Uterus (tissue), 3 donors: ENCODE measurements at regions not wholly inside any gene's neighbourhood (a gene's known extent, or its start where the extent isn't known, plus 50 kb on each side); places are given as distances from the start of the nearest gene placed in this dataset.

Source experiments
- DNase-seq, 2 donors: peaks; one replicate each; pipeline ENCODE4 v3.0.0-alpha.2; 2019 to 2020
- H3K27ac ChIP-seq, 2 donors: fragments of 200-600 bp; sonication (generic); 1 replicate in 1 of 2; 2 replicates in 1 of 2; pipeline ENCODE4 v1.5.1; 2016 to 2018
- H3K27me3 ChIP-seq, 2 donors: fragments of 200-600 bp; sonication (generic); one replicate each; pipeline ENCODE4 v1.5.1; 2018 to 2019; ENCODE audit warnings: control low read depth in 1 of 2
- H3K36me3 ChIP-seq, 2 donors: fragments of 200-600 bp; sonication (generic); one replicate each; pipeline ENCODE4 v1.5.1; 2019; ENCODE audit warnings: control low read depth in 1 of 2
- H3K4me1 ChIP-seq, 2 donors: fragments of 200-600 bp; sonication (generic); one replicate each; pipeline ENCODE4 v1.5.1; 2018 to 2019; ENCODE audit warnings: control low read depth in 1 of 2
- H3K4me3 ChIP-seq, 2 donors: fragments of 200-600 bp; sonication (generic); 1 replicate in 1 of 2; 2 replicates in 1 of 2; pipeline ENCODE4 v1.5.1; 2018 to 2019; ENCODE audit warnings: mild to moderate bottlenecking in 1 of 2
- H3K9me3 ChIP-seq, 2 donors: fragments of 200-600 bp; sonication (generic); one replicate each; pipeline ENCODE4 v1.5.1; 2019; ENCODE audit warnings: control low read depth in 1 of 2
- POLR2A ChIP-seq, 2 donors: fragments of 450-650 bp; IDR thresholded peaks; one replicate each; pipeline ENCODE4 v1.6.1; 2016; ENCODE audit warnings: antibody characterized with exemption in 2 of 2, mild to moderate bottlenecking in 1 of 2, moderate library complexity in 1 of 2
- intact Hi-C: fragments of 100-400 bp; cut with DNase I; formaldehyde crosslinking; loops from one replicate; pipeline ENCODE4 v1.15.1; 2023; ENCODE audit warnings: low total_unique reads
- TF ChIP-seq, protein P1 (sequence below), 4 experiments: fragments of 200-600 bp in 2 of 4; fragments of 450-650 bp in 2 of 4; sonication (generic) in 2 of 4; IDR thresholded peaks; one replicate each; pipeline ENCODE4 v1.5.1; 2016 to 2019; ENCODE audit warnings: antibody characterized with exemption in 4 of 4, mild to moderate bottlenecking in 2 of 4, moderate library complexity in 1 of 4
- donor health status: DM: yes; HTN: yes; CAD: no.

DNA sequence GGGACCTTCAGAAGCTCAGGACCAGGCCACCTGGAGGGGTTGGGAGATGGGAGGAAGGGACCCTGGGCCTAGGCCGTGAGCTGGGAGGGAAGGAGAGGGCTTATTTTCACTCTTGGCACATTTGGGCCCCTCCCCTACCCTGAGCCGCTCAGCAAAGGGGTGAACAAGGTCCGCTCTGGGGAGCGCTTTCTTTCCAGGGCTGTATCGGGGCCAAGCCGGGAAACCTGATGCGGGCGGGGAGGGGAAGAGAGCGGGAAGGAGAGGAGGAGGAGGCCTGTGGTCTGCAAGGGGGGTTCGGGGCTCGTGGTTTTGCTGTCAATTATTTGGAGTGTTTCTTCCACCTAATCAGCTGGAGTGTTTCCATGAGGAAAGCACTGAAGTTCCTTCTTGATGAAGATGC lies 62.7 kb upstream of the RXRA start:
- DNase-seq: no peak
- H3K9me3 ChIP-seq: no peaks in the 10 kb centered on the region
- H3K27me3 ChIP-seq: no peaks in the 10 kb centered on the region
- H3K4me3 ChIP-seq: no peak overlapping the region
- H3K4me1 ChIP-seq: no peaks in the 10 kb centered on the region
- no peaks in the 10 kb centered on the region for H3K36me3 ChIP-seq
- intact Hi-C loops: no loop called here
- TF ChIP-seq, protein P1, sequence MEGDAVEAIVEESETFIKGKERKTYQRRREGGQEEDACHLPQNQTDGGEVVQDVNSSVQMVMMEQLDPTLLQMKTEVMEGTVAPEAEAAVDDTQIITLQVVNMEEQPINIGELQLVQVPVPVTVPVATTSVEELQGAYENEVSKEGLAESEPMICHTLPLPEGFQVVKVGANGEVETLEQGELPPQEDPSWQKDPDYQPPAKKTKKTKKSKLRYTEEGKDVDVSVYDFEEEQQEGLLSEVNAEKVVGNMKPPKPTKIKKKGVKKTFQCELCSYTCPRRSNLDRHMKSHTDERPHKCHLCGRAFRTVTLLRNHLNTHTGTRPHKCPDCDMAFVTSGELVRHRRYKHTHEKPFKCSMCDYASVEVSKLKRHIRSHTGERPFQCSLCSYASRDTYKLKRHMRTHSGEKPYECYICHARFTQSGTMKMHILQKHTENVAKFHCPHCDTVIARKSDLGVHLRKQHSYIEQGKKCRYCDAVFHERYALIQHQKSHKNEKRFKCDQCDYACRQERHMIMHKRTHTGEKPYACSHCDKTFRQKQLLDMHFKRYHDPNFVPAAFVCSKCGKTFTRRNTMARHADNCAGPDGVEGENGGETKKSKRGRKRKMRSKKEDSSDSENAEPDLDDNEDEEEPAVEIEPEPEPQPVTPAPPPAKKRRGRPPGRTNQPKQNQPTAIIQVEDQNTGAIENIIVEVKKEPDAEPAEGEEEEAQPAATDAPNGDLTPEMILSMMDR (IDR thresholded peaks at IDR 0.05): no peak
- no peak overlapping the region for H3K27ac ChIP-seq

DNA sequence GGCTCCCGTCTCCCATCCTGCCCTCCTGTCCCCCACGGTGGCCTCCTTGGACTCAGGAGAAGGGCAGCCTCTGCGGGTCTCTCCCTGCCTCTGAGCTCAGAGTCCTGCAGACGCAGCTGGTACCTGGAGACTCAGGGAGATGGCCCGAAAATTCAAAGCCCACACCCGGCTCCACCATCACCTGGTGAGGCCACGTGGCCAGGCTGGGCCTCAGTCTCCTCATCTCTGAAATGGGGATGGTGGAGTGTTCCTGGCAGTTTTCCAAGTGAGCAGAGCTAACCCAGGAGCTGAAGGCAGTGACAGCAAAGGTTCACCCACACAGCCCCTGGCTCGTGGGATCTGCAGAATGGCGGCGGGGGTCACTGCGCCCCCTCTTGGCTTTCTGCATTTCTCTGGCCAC lies 62.1 kb upstream of the RXRA start:
- Histone ChIP-seq H3K4me1 (no peaks in the 10 kb centered on the region), H3K4me3 (no peak overlapping the region), H3K36me3 (no peaks in the 10 kb centered on the region), H3K27ac (no peak overlapping the region), H3K27me3 (no peaks in the 10 kb centered on the region), H3K9me3 (no peaks in the 10 kb centered on the region)
- TF ChIP-seq, protein P1 (IDR thresholded peaks at IDR 0.05): no peak
- no peak for TF ChIP-seq POLR2A (IDR thresholded peaks at IDR 0.05)
- DNase-seq: no peak
- intact Hi-C loops: no loop called here

DNA sequence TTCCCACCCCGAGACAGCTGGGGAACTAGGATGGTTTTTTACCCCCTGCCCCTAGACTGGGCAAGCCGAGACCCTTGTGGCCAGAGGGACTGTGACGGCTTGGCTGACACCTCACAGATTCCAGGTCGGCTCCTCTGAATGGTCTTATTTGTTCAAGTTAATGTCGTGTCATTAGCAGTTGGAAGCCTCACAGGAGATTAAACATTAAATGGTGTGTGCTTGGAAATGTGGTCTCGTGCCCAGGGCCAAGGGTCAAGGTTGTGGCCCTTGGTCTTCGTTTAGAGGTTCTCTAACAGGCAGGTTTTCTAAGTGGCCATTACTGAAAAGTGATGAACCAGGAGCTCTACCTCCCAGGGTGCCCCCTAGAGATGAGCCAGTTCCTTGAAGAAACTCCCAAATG lies 61.2 kb upstream of the RXRA start:
- TF ChIP-seq, protein P1 (IDR thresholded peaks at IDR 0.05): no peak
- TF ChIP-seq POLR2A (IDR thresholded peaks at IDR 0.05): no peak
- no peaks in the 10 kb centered on the region for H3K36me3 ChIP-seq
- no peaks in the 10 kb centered on the region for H3K27me3 ChIP-seq
- no peak overlapping the region for H3K4me3 ChIP-seq
- intact Hi-C loops: no loop called here
- no peaks in the 10 kb centered on the region for H3K4me1 ChIP-seq
- H3K27ac ChIP-seq: no peak overlapping the region
- DNase-seq: no peak
- H3K9me3 ChIP-seq: no peaks in the 10 kb centered on the region

DNA sequence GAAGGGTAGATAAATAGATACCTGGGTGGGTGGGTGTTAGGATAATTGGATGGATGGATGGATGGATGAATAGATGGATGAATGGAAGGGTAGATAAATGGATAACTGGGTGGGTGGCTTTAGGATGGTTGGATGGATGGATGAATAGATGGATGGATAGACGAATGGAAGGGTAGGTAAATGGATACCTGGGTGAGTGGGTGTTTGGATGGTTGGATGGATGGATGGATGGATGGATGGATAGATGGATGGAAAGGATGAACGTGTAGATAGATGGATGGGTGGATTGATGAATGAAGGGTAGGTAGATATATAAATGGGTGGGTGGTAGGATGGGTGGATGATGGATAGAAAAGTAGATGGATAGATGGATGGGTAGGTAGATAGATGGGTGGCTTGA lies 59.8 kb upstream of the RXRA start:
- Histone ChIP-seq H3K9me3 (no peaks in the 10 kb centered on the region), H3K4me1 (no peaks in the 10 kb centered on the region), H3K36me3 (no peaks in the 10 kb centered on the region), H3K4me3 (no peak overlapping the region), H3K27ac (no peak overlapping the region), H3K27me3 (no peaks in the 10 kb centered on the region)
- intact Hi-C loops: no loop called here
- no peak for TF ChIP-seq POLR2A (IDR thresholded peaks at IDR 0.05)
- TF ChIP-seq, protein P1 (IDR thresholded peaks at IDR 0.05): no peak
- DNase-seq: no peak

DNA sequence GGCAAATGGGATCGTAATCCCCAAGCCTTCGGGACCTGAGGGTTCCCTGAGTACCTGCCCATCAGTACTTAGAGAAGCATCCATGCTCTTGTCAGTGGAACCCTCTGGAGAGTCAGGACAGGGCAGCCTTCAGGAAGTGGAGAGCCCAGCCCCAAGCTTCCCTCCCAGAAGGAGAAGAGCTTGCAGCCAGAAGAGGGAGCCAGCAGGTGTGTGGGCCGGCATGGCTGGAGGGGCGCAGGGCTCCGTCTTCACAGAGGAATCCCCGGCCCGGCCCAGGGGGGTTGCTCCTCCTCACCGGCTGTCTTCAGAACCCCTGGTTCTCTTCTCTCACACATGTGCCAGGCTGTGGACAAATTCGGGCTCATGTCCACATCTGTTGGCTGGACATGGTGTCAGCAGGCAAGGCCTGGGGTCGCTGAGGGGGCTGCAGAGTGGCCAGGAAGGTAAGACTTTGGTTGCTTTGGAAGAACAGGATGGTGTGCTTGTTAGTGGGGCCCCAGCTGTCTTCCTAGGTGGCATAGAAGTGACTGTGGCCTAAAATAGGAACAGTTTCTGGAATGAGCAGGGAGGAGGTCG lies 58.9 kb upstream of the RXRA start:
- no peak for DNase-seq
- Histone ChIP-seq H3K4me3 (no peak overlapping the region), H3K4me1 (no peaks in the 10 kb centered on the region), H3K27ac (no peak overlapping the region), H3K36me3 (no peaks in the 10 kb centered on the region), H3K9me3 (no peaks in the 10 kb centered on the region), H3K27me3 (no peaks in the 10 kb centered on the region)
- intact Hi-C loops: no loop called here
- TF ChIP-seq POLR2A (IDR thresholded peaks at IDR 0.05): no peak
- TF ChIP-seq, protein P1 (IDR thresholded peaks at IDR 0.05): no peak
